Lower lobe of right lung (tissue), 2 donors: ENCODE measurements at regions not wholly inside any gene's neighbourhood (a gene's known extent, or its start where the extent isn't known, plus 50 kb on each side); places are given as distances from the start of the nearest gene placed in this dataset.

ENCODE experiments used
- ATAC-seq, 2 donors: fragments of 200-7000 bp; cut with Tn5 transposase; one replicate each; pipeline ENCODE4 v1.9.1; 2020 to 2022; ENCODE audit warnings: mild to moderate bottlenecking in 2 of 2, moderate library complexity in 2 of 2
- DNase-seq: peaks from one replicate; pipeline ENCODE4 v3.0.0-alpha.2; 2020
- H3K27ac ChIP-seq: fragments of 200-600 bp; one replicate; pipeline ENCODE4 v1.8.0; 2022
- H3K27me3 ChIP-seq: fragments of 200-600 bp; one replicate; pipeline ENCODE4 v1.8.0; 2022; ENCODE audit warnings: low read depth
- H3K36me3 ChIP-seq: fragments of 200-600 bp; one replicate; pipeline ENCODE4 v1.8.0; 2022; ENCODE audit warnings: mild to moderate bottlenecking
- H3K4me1 ChIP-seq: fragments of 200-600 bp; one replicate; pipeline ENCODE4 v1.8.0; 2022
- H3K4me3 ChIP-seq: fragments of 200-600 bp; one replicate; pipeline ENCODE4 v1.8.0; 2022; ENCODE audit warnings: mild to moderate bottlenecking
- H3K9me3 ChIP-seq: fragments of 200-600 bp; one replicate; pipeline ENCODE4 v1.8.0; 2022
- CTCF ChIP-seq: fragments of 200-600 bp; IDR thresholded peaks from one replicate; pipeline ENCODE4 v1.8.0; 2022; ENCODE audit warnings: antibody characterized with exemption, mild to moderate bottlenecking
- intact Hi-C: fragments of 100-400 bp; cut with DNase I; formaldehyde crosslinking; loops from one replicate; pipeline ENCODE4 v1.11.0; 2022
- donor health status: DM: no; HTN: yes; CAD: no; lungs with severe emphysema.

GRCh38 chr10:15455456-15455855, 84.4 kb upstream of the FAM171A1 start:
- TF ChIP-seq CTCF, result no peak
- no peaks in the 10 kb centered on the region for H3K4me1 ChIP-seq
- no peak for ATAC-seq
- H3K27me3 ChIP-seq, result no peaks in the 10 kb centered on the region
- DNase-seq, result no peak
- no peaks in the 10 kb centered on the region for H3K36me3 ChIP-seq
- no peak overlapping the region for H3K4me3 ChIP-seq
- no peaks in the 10 kb centered on the region for H3K9me3 ChIP-seq
- H3K27ac ChIP-seq, result no peak overlapping the region
- intact Hi-C loops, result no loop called here

- no peak for TF ChIP-seq CTCF
- ATAC-seq (no peak), DNase-seq (no peak)
- H3K4me3 ChIP-seq, result no peak overlapping the region
- intact Hi-C loops, result no loop called here
- no peaks in the 10 kb centered on the region for H3K27me3 ChIP-seq
- no peaks in the 10 kb centered on the region for H3K9me3 ChIP-seq
- no peaks in the 10 kb centered on the region for H3K36me3 ChIP-seq
- no peaks in the 10 kb centered on the region for H3K4me1 ChIP-seq
- H3K27ac ChIP-seq, result no peak overlapping the region
Observed at GRCh38 chr10:15453926-15454325, 82.8 kb upstream of the FAM171A1 start.

- Histone ChIP-seq H3K27me3 (no peaks in the 10 kb centered on the region), H3K4me1 (no peaks in the 10 kb centered on the region), H3K36me3 (no peaks in the 10 kb centered on the region), H3K9me3 (no peaks in the 10 kb centered on the region), H3K27ac (no peak overlapping the region), H3K4me3 (no peak overlapping the region)
- ATAC-seq (no peak), DNase-seq (no peak)
- TF ChIP-seq CTCF, result no peak
- intact Hi-C loops, result no loop called here
Observed at GRCh38 chr10:15453457-15453856, 82.4 kb upstream of the FAM171A1 start.

- TF ChIP-seq CTCF, result no peak
- Histone ChIP-seq H3K4me3 (no peak overlapping the region), H3K9me3 (no peaks in the 10 kb centered on the region), H3K4me1 (no peaks in the 10 kb centered on the region), H3K27ac (no peak overlapping the region), H3K36me3 (no peaks in the 10 kb centered on the region), H3K27me3 (no peaks in the 10 kb centered on the region)
- no peak for DNase-seq
- ATAC-seq, result no peak
- intact Hi-C loops, result no loop called here
Observed at GRCh38 chr10:15452545-15452944, 81.5 kb upstream of the FAM171A1 start.

- Histone ChIP-seq H3K9me3 (no peaks in the 10 kb centered on the region), H3K27me3 (no peaks in the 10 kb centered on the region), H3K4me3 (no peak overlapping the region), H3K4me1 (no peaks in the 10 kb centered on the region), H3K27ac (no peak overlapping the region), H3K36me3 (no peaks in the 10 kb centered on the region)
- DNase-seq (no peak), ATAC-seq (no peak)
- intact Hi-C loops, result no loop called here
- no peak for TF ChIP-seq CTCF
Observed at GRCh38 chr10:15451137-15452094, 80.3 kb upstream of the FAM171A1 start.
